IgD-negative memory B cell (primary cell): ENCODE measurements at regions not wholly inside any gene's neighbourhood (a gene's known extent, or its start where the extent isn't known, plus 50 kb on each side); places are given as distances from the start of the nearest gene placed in this dataset.
"Not testable (repeated sequence)": the region's sequence is repeated elsewhere in the genome, so short reads cannot be mapped to it uniquely, and the experiment has no call there.

Source experiments
- H3K27ac Mint-ChIP-seq, 3 donors: one replicate each; pipeline ENCODE4 v1.8.0; 2020 to 2022; ENCODE audit warnings: mild to moderate bottlenecking in 3 of 3, mixed read lengths in 3 of 3, moderate library complexity in 1 of 3
- H3K27me3 Mint-ChIP-seq: one replicate; pipeline ENCODE4 v1.8.0; 2021; ENCODE audit warnings: mixed read lengths
- H3K36me3 Mint-ChIP-seq: one replicate; pipeline ENCODE4 v1.8.0; 2020; ENCODE audit warnings: mild to moderate bottlenecking, mixed read lengths
- H3K4me1 Mint-ChIP-seq, 3 donors: one replicate each; pipeline ENCODE4 v1.8.0; 2020 to 2022; ENCODE audit warnings: mixed read lengths in 3 of 3, mild to moderate bottlenecking in 1 of 3
- H3K4me3 Mint-ChIP-seq, 4 donors: one replicate each; pipeline ENCODE4 v1.8.0; 2020 to 2022; ENCODE audit warnings: mild to moderate bottlenecking in 4 of 4, mixed read lengths in 4 of 4, moderate library complexity in 3 of 4
- H3K9me3 Mint-ChIP-seq, 3 donors: one replicate each; pipeline ENCODE4 v1.8.0; 2020 to 2021; ENCODE audit warnings: mixed read lengths in 3 of 3, mild to moderate bottlenecking in 1 of 3

DNA sequence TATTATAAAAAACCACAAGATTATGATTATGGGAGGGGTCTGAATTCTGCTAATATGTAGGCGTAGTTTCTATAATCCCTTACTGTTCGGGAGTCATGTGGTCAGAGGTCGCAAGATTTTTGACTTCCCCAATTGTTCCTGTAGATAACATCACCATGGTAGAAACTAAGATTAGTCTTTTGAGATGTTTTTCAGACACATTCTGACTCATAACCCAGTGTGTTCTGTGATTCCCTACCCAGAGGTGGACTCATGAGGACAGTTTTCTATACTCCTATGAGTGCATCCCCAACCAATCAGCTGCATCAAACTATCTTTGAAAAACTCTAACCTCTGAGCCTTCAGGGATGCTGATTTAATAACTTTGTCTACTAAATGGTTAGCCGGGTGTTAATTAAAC, 175.5 kb downstream of the RFPL4B start:
- Mint-ChIP-seq H3K27me3 (no peaks in the 10 kb centered on the region), H3K4me3 (no peak overlapping the region), H3K9me3 (no peaks in the 10 kb centered on the region), H3K27ac (no peak overlapping the region), H3K4me1 (no peaks in the 10 kb centered on the region), H3K36me3 (no peaks in the 10 kb centered on the region)

DNA sequence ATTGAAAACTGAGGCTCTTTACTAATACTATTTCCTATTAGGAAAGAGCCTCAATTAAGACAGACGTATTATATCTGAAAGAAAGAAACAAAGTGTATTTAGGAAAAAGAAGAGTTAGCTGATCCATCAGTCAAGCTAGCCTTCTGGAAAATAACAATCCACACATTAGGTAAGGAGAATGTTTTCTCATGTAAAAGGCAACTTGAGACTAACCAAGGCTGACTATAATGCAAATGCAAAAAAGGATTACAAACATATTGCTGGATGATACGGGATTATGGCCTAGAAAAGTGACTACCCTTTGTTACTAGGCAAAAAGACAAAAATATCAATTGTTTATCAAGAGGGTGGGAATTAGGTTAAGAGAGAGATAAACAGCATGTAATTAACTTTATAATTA, 176.9 kb downstream of the RFPL4B start:
- no peaks in the 10 kb centered on the region for H3K36me3 Mint-ChIP-seq
- no peaks in the 10 kb centered on the region for H3K9me3 Mint-ChIP-seq
- no peak overlapping the region for H3K4me3 Mint-ChIP-seq

DNA sequence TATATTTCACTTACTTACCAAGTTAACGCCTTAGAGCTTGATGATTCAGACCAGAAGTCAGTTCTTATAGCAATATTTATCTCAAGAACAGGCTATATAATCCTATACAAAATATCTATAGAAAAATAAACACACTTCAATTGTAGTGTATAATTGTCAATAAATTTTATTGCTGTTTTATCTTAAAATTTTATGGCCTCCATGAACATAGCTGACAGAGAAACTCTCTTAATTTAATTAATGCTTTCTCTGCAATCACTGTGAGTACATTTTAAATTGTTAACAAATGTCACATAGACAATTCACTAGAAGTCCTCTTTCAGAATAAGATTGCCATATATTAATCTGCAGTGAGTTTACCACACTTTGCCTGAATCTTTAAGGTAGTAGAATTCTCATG, 178.6 kb downstream of the RFPL4B start:
- Mint-ChIP-seq H3K4me1 (no peaks in the 10 kb centered on the region), H3K27ac (no peak overlapping the region), H3K27me3 (no peaks in the 10 kb centered on the region), H3K36me3 (no peaks in the 10 kb centered on the region), H3K4me3 (no peak overlapping the region), H3K9me3 (peaks cover 0 to 2% (median 0%) of the 10 kb centered on the region in 3 donors)

More for the DNA sequence above, 176.9 kb downstream of the RFPL4B start:
- H3K4me1 Mint-ChIP-seq = no peaks in the 10 kb centered on the region
- no peak overlapping the region for H3K27ac Mint-ChIP-seq
- no peaks in the 10 kb centered on the region for H3K27me3 Mint-ChIP-seq

DNA sequence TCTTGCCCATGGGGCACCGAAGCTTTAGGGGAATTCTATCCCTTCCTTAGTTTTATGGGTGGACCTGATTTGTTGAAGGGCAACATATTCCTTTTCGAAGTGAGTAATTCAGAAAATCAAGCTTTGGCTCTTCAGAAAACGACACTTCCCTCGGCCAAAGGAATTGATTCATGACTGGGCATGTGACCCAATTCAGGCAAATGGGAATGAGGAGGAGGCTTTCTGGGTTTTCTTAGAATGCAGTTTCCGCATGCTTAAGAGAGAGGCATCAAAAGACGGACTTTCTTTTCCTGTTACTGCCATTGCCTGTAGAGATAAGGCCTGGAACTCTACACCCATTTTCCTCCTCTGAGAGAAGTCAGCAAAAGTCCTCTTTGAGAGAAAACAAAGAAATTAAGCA, 179.5 kb downstream of the RFPL4B start:
- H3K4me1 Mint-ChIP-seq = no peaks in the 10 kb centered on the region
- no peaks in the 10 kb centered on the region for H3K27me3 Mint-ChIP-seq
- H3K4me3 Mint-ChIP-seq = no peak overlapping the region
- H3K27ac Mint-ChIP-seq = no peak overlapping the region
- H3K36me3 Mint-ChIP-seq = no peaks in the 10 kb centered on the region
- peaks cover 0 to 2% (median 0%) of the 10 kb centered on the region in 3 donors for H3K9me3 Mint-ChIP-seq

DNA sequence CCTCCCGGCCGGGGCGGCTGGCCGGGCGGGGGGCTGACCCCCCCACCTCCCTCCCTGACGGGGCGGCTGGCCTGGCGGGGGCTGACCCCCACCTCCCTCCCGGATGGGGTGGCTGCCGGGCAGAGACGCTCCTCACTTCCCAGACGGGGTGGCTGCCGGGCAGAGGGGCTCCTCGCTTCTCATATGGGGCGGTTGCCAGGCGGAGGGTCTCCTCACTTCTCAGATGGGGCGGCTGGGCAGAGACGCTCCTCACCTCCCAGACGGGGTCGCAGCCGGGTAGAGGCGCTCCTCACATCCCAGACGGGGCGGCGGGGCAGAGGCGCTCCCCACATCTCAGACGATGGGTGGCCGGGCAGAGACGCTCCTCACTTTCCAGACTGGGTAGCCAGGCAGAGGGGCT, 181.2 kb downstream of the RFPL4B start:
- not testable (repeated sequence) for H3K4me3 Mint-ChIP-seq

DNA sequence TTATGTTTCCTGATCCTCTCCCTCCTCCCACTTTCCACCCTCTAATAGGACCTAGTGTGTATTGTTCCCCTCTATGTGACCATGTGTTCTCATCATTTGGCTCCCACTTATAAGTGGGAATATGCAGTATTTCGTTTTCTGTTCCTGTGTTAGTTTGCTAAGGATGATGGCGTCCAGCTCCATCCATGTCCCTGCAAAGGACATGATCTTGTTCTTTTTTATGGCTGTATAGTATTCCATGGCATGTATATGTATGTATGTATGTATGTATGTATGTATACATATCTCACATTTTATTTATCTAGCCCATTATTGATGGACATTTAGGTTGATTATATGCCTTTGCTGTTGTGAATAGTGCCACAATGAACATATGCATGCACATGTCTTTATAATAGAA, 188.7 kb downstream of the RFPL4B start:
- Mint-ChIP-seq H3K4me1 (no peaks in the 10 kb centered on the region), H3K27me3 (no peaks in the 10 kb centered on the region), H3K9me3 (peaks cover 0 to 8% (median 8%) of the 10 kb centered on the region in 3 donors), H3K27ac (no peak overlapping the region), H3K4me3 (no peak overlapping the region), H3K36me3 (peaks cover 3% of the 10 kb centered on the region)

More for the DNA sequence above, 181.2 kb downstream of the RFPL4B start:
- not testable (repeated sequence) for H3K27ac Mint-ChIP-seq, H3K27me3 Mint-ChIP-seq, H3K36me3 Mint-ChIP-seq, H3K9me3 Mint-ChIP-seq, H3K4me1 Mint-ChIP-seq

DNA sequence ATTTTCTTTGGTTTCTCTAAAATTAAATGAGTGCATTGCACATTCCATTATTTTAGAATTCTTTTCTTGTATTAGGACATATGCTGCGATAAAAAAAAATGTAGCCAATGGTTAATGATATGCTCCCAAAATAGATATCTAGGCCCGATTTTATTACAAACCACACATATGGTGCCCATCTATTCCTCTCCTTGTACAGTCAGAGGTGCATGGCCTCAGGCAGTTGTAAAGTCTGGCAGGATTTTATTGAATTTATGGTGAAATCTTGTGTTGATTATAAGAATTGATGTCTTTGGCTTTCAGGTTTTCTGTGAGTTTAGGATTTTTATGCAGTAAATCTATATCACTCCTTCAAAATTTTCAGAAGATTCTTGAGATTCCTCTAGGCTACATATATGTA, 192.2 kb downstream of the RFPL4B start:
- Mint-ChIP-seq H3K27ac (no peak overlapping the region), H3K9me3 (peaks cover 0 to 11% (median 8%) of the 10 kb centered on the region in 3 donors), H3K27me3 (no peaks in the 10 kb centered on the region), H3K4me3 (no peak overlapping the region), H3K36me3 (peaks cover 3% of the 10 kb centered on the region), H3K4me1 (no peaks in the 10 kb centered on the region)

DNA sequence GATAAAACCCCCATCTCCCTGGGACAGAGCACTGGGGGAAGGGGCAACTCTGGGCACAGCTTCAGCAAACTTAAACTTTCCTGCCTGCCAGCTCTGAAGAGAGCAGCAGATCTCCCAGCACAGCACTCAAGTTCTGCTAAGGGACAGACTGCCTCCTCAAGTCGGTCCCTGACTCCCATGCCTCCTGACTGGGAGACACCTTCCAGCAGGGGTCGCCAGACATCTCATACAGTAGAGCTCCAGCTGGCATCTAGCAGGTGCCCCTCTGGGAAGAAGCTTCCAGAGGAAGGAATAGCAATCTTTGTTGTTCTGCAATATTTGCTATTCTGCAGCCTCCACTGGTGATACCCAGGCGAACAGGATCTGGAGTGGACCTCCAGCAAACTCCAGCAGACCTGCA, 194.7 kb downstream of the RFPL4B start:
- not testable (repeated sequence) for H3K27me3 Mint-ChIP-seq

DNA sequence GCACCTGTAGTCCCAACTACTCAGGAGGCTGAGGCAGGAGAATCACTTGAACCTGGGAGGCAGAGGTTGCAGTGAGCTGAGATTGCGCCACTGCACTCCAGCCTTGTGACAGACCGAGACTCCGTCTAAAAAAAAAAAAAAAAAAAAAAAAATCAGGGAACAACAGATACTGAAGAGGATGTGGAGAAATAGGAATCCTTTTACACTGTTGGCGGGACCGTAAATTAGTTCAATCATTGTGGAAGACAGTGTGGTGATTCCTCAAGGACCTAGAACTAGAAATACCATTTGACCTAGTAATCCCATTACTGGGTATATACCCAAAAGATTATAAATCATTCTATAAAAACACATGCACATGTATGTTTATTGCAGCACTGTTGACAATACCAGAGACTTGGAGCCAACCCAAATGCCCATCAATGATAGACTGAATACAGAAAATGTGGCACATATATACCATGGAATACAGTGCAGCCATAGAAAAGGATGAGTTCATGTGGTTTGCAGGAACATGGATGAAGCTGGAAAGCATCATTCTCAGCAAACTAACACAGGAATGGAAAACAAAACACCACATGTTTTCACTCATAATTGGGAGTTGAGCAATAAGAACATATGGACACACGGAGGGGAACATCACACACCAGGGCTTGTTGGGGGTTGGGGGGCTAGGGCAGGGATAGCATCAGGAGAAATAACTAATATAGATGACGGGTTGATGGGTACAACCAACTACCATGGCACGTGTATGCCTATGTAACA, 200.4 kb downstream of the RFPL4B start:
- not testable (repeated sequence) for H3K36me3 Mint-ChIP-seq, H3K27ac Mint-ChIP-seq, H3K4me1 Mint-ChIP-seq, H3K4me3 Mint-ChIP-seq, H3K27me3 Mint-ChIP-seq
- peaks cover 0 to 14% (median 2%) of the 10 kb centered on the region in 3 donors for H3K9me3 Mint-ChIP-seq

More for the DNA sequence above, 194.7 kb downstream of the RFPL4B start:
- not testable (repeated sequence) for H3K36me3 Mint-ChIP-seq, H3K4me3 Mint-ChIP-seq, H3K4me1 Mint-ChIP-seq, H3K27ac Mint-ChIP-seq, H3K9me3 Mint-ChIP-seq

DNA sequence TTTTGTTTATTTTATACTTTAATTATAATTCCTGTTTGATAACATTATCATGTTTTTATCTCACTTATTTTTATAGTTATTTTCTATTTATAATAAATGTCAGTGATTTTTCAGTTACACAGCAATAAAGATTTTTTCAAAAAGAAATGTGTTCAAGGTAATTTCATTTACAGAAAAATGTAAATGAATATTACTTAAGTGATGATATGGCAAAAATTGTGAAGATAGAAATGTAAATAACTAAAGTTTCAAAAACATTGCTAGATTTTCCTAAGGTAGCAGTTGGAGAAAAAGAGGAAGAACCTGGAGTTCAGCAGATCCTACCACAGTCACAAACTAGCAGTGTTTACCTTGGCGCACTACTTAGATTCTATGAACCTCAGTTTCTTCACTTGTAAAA, 202.6 kb downstream of the RFPL4B start:
- no peak overlapping the region for H3K27ac Mint-ChIP-seq
- H3K9me3 Mint-ChIP-seq = peaks cover 0 to 6% (median 2%) of the 10 kb centered on the region in 3 donors
- H3K27me3 Mint-ChIP-seq = no peaks in the 10 kb centered on the region
- no peaks in the 10 kb centered on the region for H3K36me3 Mint-ChIP-seq
- no peak overlapping the region for H3K4me3 Mint-ChIP-seq
- no peaks in the 10 kb centered on the region for H3K4me1 Mint-ChIP-seq

DNA sequence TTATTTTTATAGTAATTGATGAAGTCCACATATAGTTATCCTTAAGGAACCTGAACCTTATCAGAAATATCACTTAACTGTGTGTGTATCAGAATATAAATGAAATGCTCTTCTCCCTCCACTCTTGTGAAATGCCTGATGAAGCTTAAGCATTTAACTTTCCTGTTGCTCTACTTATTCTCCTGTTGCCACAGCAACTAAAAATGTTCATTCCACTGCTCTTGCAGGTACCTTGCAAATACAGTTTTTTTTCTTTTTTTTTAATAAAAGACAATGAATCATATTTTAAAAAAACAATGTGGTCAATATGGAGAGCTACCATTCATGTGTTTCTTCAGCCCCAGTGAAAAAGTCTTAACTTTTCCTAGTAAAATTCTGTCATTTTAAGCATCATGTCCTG, 210.3 kb downstream of the RFPL4B start:
- H3K4me3 Mint-ChIP-seq = no peak overlapping the region

DNA sequence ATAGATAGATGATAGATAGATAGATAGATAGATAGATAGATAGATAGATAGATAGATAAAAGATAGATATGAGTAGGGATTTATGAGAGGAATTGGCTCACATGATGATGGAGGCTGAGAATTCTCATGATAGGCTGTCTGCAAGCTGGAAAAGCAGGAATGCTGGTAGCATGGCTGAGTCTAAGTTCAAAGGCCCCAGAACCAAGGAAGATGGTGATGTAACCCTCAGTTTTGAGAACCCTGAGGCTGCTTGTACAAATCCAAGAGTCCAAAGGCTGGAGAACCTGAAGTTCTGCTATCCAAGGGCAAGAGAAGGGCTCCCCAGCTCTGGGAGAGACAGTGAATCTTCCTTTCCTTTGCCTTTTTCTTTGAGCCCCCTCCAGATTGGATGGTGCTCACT, 210.8 kb downstream of the RFPL4B start:
- Mint-ChIP-seq H3K4me1 (no peaks in the 10 kb centered on the region), H3K36me3 (no peaks in the 10 kb centered on the region), H3K9me3 (peaks cover 0 to 7% (median 0%) of the 10 kb centered on the region in 3 donors), H3K4me3 (no peak overlapping the region), H3K27ac (no peak overlapping the region), H3K27me3 (no peaks in the 10 kb centered on the region)

More for the DNA sequence above, 210.3 kb downstream of the RFPL4B start:
- H3K4me1 Mint-ChIP-seq = no peaks in the 10 kb centered on the region
- no peaks in the 10 kb centered on the region for H3K36me3 Mint-ChIP-seq
- H3K27me3 Mint-ChIP-seq = no peaks in the 10 kb centered on the region
- H3K9me3 Mint-ChIP-seq = peaks cover 0 to 7% (median 0%) of the 10 kb centered on the region in 3 donors
- H3K27ac Mint-ChIP-seq = no peak overlapping the region

DNA sequence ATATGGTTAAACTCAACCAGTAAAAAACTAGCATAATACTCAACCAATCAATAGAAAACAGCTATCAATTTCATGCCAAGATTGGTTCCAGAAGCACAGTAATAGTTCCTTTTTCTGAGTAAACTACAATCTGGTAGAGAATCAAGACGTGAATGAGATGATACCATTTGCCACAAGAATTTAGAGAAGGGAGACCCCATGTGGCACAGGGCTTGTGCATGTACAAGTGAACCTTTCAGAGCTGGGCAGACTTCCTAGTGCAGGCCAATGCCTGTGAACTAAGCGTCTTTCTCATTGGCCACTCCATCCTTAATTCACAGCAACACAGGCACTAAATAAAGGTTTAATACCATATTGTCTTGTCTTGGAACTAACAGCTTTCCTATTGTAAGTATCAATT, 213.5 kb downstream of the RFPL4B start:
- Mint-ChIP-seq H3K27ac (no peak overlapping the region), H3K9me3 (peaks cover 0 to 4% (median 0%) of the 10 kb centered on the region in 3 donors), H3K4me3 (no peak overlapping the region), H3K27me3 (no peaks in the 10 kb centered on the region), H3K4me1 (no peaks in the 10 kb centered on the region), H3K36me3 (no peaks in the 10 kb centered on the region)

DNA sequence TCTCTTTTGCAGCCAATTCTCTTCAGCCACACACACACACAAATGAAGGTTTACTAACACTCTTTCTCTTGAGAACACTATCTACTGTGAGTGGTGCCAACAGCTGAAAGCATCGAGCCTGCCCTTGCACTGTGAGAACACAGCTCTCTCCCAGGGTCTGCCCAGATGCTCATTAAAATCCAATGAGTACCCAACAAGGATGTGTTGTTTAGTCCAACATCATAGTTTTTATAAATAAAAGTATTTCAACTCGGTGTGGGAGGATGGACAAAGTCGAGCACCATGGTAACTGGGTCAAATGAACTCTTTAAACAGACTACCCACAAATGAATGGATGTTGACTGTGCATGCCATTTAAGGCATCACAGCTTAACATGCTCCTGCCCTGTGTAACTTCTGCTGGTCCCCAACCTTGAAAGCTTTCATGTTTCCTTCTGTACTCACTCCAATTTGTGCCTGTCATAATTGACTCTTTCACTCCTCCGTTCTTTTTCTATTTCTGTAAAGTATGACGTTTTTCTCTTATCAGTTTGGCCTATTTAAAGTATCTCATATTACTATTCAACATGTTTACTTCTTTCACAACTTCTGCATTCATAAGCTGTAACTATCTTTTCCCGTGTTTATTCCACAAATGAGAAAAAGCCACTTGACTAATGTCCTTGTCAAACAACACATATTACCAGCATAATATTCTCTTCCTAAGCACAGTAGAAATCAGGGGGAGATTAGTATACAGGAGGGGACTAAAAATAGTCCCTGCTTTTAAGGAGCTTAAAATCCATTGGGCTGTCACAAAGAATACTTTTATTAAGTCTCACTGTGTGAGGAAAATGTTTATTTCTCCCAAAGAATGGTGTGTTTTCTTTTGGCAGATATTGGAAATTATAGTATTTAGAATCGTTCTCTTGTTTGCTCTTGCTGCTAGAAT, 215.4 kb downstream of the RFPL4B start:
- H3K27ac Mint-ChIP-seq = no peak overlapping the region
- no peaks in the 10 kb centered on the region for H3K36me3 Mint-ChIP-seq
- no peaks in the 10 kb centered on the region for H3K27me3 Mint-ChIP-seq
- H3K4me3 Mint-ChIP-seq = no peak overlapping the region
- no peaks in the 10 kb centered on the region for H3K4me1 Mint-ChIP-seq
- H3K9me3 Mint-ChIP-seq = no peaks in the 10 kb centered on the region

DNA sequence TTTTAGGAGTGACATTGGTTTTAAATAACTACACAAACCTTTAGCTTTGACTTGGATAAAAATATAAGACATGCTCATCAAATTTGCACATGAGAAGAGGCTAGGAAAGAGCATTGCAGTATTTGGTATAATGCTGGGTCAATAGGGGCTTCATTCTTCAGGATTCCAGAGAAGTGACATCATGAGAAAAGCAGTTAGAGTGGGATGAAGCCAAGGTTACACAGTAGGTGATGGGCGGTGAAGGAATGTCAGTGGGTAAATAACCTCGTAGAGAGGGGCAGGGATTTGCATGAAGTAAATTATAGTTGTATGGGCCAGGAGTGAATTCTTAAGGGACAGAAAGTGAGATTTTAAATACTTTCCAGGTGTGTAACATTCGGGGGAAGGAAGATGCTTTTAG, 216.2 kb downstream of the RFPL4B start:
- no peaks in the 10 kb centered on the region for H3K36me3 Mint-ChIP-seq
- no peak overlapping the region for H3K27ac Mint-ChIP-seq
- no peaks in the 10 kb centered on the region for H3K27me3 Mint-ChIP-seq
- H3K9me3 Mint-ChIP-seq = no peaks in the 10 kb centered on the region
- no peaks in the 10 kb centered on the region for H3K4me1 Mint-ChIP-seq
- H3K4me3 Mint-ChIP-seq = no peak overlapping the region
